ENCODE measurements at regions not wholly inside any gene's neighbourhood (a gene's known extent, or its start where the extent isn't known, plus 50 kb on each side); places are given as distances from the start of the nearest gene placed in this dataset.
"Not testable (repeated sequence)": the region's sequence is repeated elsewhere in the genome, so short reads cannot be mapped to it uniquely, and the experiment has no call there.

- TF ChIP-seq CTCF (IDR thresholded peaks at IDR 0.05; ENCODE audit: borderline replicate concordance, insufficient read depth, low read depth, low read length): no peak
- H3K4me3 ChIP-seq (ENCODE audit: low read depth, low read length): no peak overlapping the region
Observed at GRCh38 chr10:61197057-61197456, 253.1 kb upstream of the RHOBTB1 start.

GRCh38 chr10:61195211-61195610 lies 251.2 kb upstream of the RHOBTB1 start:
- no peak overlapping the region for H3K4me3 ChIP-seq (ENCODE audit: low read depth, low read length)
- TF ChIP-seq CTCF (IDR thresholded peaks at IDR 0.05; ENCODE audit: borderline replicate concordance, insufficient read depth, low read depth, low read length): no peak

GRCh38 chr10:61192589-61192988 lies 248.6 kb upstream of the RHOBTB1 start:
- H3K4me3 ChIP-seq (ENCODE audit: low read depth, low read length): not testable (repeated sequence)

DNA sequence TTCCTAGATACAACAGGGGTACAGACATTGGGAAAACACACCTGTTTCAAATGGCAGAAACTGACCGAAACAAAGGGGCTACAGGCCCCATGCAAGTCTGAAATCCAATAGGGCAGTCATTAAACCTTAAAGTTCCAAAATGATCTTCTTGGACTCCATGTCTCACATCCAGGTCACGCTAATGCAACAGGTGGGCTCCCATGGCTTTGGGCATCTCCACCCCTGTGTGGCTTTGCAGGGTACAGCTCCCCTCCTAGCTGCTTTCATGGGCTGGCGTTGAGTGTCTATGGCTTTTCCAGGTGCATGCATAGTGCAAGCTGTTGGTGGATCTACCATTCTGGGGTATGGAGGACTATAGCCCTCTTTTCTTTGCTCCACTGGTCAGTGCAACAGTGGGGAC lies 248.1 kb upstream of the RHOBTB1 start:
- TF ChIP-seq CTCF (IDR thresholded peaks at IDR 0.05; ENCODE audit: borderline replicate concordance, insufficient read depth, low read depth, low read length): no peak
- no peak overlapping the region for H3K4me3 ChIP-seq (ENCODE audit: low read depth, low read length)

- H3K4me3 ChIP-seq (ENCODE audit: low read depth, low read length): no peak overlapping the region
- TF ChIP-seq CTCF (IDR thresholded peaks at IDR 0.05; ENCODE audit: borderline replicate concordance, insufficient read depth, low read depth, low read length): no peak
Observed at GRCh38 chr10:61189912-61190311, 245.9 kb upstream of the RHOBTB1 start.

DNA sequence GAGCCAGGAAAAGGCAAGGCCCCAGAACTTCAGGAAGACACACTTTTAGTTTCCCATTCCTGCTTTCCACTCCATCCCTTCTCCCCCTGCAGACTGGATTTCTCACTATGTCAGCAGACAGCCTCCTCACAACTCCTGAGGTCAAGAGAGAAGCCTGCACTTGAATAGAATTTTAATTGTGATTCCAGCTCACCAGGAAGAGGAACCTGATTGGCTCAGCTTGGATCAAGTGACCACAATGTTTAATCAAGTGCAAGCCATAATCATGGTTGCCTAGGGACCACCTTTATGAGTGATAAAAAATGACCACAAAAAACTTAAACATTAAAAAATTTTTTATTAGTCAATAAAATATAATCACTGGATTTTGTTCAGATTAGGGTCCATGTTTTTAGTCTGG lies 244.7 kb upstream of the RHOBTB1 start:
- no peak for TF ChIP-seq CTCF (IDR thresholded peaks at IDR 0.05; ENCODE audit: borderline replicate concordance, insufficient read depth, low read depth, low read length)
- H3K4me3 ChIP-seq (ENCODE audit: low read depth, low read length): no peak overlapping the region

DNA sequence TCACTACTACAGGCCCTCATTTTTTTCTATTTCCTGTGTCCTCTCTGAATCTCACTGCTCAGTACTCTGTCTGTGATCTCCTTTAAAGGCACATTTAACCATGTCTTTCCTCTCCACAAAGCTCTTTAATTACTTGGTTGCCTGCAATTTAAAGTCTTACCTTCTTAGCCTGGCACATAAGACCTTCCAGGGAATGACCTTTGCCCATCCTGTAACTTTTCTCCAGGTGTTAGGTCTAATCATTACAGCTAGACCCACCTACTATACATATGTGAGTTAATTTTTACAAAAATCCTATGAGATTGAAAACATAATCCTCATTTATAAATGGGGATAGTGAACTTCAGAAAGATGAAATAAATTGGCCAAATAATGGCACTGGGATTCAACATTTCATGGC lies 244.1 kb upstream of the RHOBTB1 start:
- no peak overlapping the region for H3K4me3 ChIP-seq (ENCODE audit: low read depth, low read length)
- no peak for TF ChIP-seq CTCF (IDR thresholded peaks at IDR 0.05; ENCODE audit: borderline replicate concordance, insufficient read depth, low read depth, low read length)

DNA sequence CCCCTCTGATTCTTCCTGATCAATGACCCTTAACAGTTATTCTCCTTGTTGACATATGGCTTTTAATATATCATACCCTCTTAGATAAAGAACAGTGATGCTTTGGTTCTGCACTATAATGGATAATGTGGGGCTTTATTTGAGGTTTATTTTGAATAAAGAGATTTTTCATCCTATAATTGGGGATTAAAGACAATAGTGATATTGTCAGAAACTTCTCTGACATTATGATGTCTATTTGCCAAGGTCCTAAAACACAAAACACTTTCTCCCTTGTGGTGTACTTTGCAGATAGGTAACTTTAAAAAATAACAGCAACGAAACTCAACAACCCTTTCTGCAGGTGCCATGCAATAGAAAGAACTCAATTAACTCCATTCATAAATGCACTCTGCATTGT lies 243.6 kb upstream of the RHOBTB1 start:
- TF ChIP-seq CTCF (IDR thresholded peaks at IDR 0.05; ENCODE audit: borderline replicate concordance, insufficient read depth, low read depth, low read length): no peak
- no peak overlapping the region for H3K4me3 ChIP-seq (ENCODE audit: low read depth, low read length)

All from GM12875 (cell line).